Transverse colon (tissue), 4 donors: ENCODE measurements at regions not wholly inside any gene's neighbourhood (a gene's known extent, or its start where the extent isn't known, plus 50 kb on each side); places are given as distances from the start of the nearest gene placed in this dataset.
"Not testable (repeated sequence)": the region's sequence is repeated elsewhere in the genome, so short reads cannot be mapped to it uniquely, and the experiment has no call there.

Experiments
- DNase-seq: peaks from one replicate; pipeline ENCODE4 v3.0.0-alpha.2; 2019
- H3K27ac ChIP-seq, 4 donors: fragments of 200-600 bp; sonication (generic); 2 replicates each; pipeline ENCODE4 v1.5.1; 2016 to 2018; ENCODE audit warnings: inconsistent platforms in 4 of 4
- H3K27me3 ChIP-seq: fragments of 200-600 bp; sonication (generic); 2 replicates; pipeline ENCODE4 v1.5.1; 2017; ENCODE audit warnings: inconsistent platforms
- H3K36me3 ChIP-seq, 4 donors: fragments of 200-600 bp; sonication (generic); 2 replicates each; pipeline ENCODE4 v1.5.1; 2017 to 2019; ENCODE audit warnings: inconsistent platforms in 4 of 4
- H3K4me1 ChIP-seq, 4 donors: fragments of 200-600 bp; sonication (generic); 2 replicates each; pipeline ENCODE4 v1.5.1; 2017 to 2020; ENCODE audit warnings: inconsistent platforms in 4 of 4
- H3K4me3 ChIP-seq, 4 donors: fragments of 200-600 bp; sonication (generic); 1 replicate in 1 of 4; 2 replicates in 3 of 4; pipeline versions ENCODE4 v1.5.1 to v1.6.1; 2017 to 2019; ENCODE audit warnings: inconsistent platforms in 4 of 4
- H3K9me3 ChIP-seq, 2 donors: fragments of 200-600 bp; sonication (generic); 2 replicates each; pipeline ENCODE4 v1.5.1; 2017 to 2019; ENCODE audit warnings: inconsistent platforms in 2 of 2
- EP300 ChIP-seq: sonication (generic); formaldehyde crosslinking; IDR thresholded peaks from one replicate; pipeline ENCODE4 v1.6.1; 2017; ENCODE audit warnings: antibody characterized with exemption, low read depth
- POLR2A ChIP-seq: fragments of 450-650 bp; IDR thresholded peaks from one replicate; pipeline ENCODE4 v1.6.1; 2016; ENCODE audit warnings: antibody characterized with exemption, mild to moderate bottlenecking, moderate library complexity
- POLR2AphosphoS5 ChIP-seq, 3 donors: sonication (generic); formaldehyde crosslinking; IDR thresholded peaks; one replicate each; pipeline ENCODE4 v1.6.1; 2016; ENCODE audit warnings: antibody characterized with exemption in 3 of 3
- WGBS, 2 donors: methylation state at CpG; one replicate each; pipeline ENCODE4 v1.1.5; 2018; ENCODE audit warnings: low coverage in 1 of 2; 5-methylcytosine and 5-hydroxymethylcytosine counted together
- in situ Hi-C, 4 donors: fragments of 200-750 bp; cut with MboI; loops; one replicate each; pipeline versions ENCODE4 v1.15.0 to v1.15.1; 2017; ENCODE audit warnings: low sequenced_read_pairs in 3 of 4, low pct_ligation_motif_present in 1 of 4, low pct_unique_long_range_greater_than_20kb in 1 of 4
- intact Hi-C: fragments of 100-400 bp; cut with DNase I; formaldehyde crosslinking; loops from one replicate; pipeline ENCODE4 v1.15.1; 2023; ENCODE audit warnings: low total_unique reads
- TF ChIP-seq, protein P1 (sequence below), 5 experiments: fragments of 200-600 bp in 3 of 5; fragments of 450-650 bp in 2 of 5; sonication (generic) in 3 of 5; IDR thresholded peaks; 1 replicate in 2 of 5; 2 replicates in 3 of 5; pipeline ENCODE4 v1.5.1; 2016 to 2017; ENCODE audit warnings: antibody characterized with exemption in 5 of 5, inconsistent platforms in 3 of 5, mild to moderate bottlenecking in 2 of 5, moderate library complexity in 1 of 5

GRCh38 chr3:163552659-163552966 lies 1525.7 kb downstream of the SI start:
- TF ChIP-seq EP300 = no peak
- TF ChIP-seq, protein P1, sequence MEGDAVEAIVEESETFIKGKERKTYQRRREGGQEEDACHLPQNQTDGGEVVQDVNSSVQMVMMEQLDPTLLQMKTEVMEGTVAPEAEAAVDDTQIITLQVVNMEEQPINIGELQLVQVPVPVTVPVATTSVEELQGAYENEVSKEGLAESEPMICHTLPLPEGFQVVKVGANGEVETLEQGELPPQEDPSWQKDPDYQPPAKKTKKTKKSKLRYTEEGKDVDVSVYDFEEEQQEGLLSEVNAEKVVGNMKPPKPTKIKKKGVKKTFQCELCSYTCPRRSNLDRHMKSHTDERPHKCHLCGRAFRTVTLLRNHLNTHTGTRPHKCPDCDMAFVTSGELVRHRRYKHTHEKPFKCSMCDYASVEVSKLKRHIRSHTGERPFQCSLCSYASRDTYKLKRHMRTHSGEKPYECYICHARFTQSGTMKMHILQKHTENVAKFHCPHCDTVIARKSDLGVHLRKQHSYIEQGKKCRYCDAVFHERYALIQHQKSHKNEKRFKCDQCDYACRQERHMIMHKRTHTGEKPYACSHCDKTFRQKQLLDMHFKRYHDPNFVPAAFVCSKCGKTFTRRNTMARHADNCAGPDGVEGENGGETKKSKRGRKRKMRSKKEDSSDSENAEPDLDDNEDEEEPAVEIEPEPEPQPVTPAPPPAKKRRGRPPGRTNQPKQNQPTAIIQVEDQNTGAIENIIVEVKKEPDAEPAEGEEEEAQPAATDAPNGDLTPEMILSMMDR (IDR thresholded peaks at IDR 0.05) = no peak
- TF ChIP-seq POLR2AphosphoS5 (IDR thresholded peaks at IDR 0.05) = no peak
- no peak overlapping the region for H3K4me3 ChIP-seq
- H3K36me3 ChIP-seq = no peaks in the 10 kb centered on the region
- in situ Hi-C loops (no loop called here), intact Hi-C loops (no loop called here)
- no peaks in the 10 kb centered on the region for H3K27me3 ChIP-seq
- no peak for DNase-seq
- H3K9me3 ChIP-seq = peaks cover 0 to 6% of the 10 kb centered on the region in 2 donors
- H3K4me1 ChIP-seq = no peaks in the 10 kb centered on the region
- H3K27ac ChIP-seq = no peak overlapping the region
- WGBS, 2 donors = 85 to 89% methylated on average over 6 to 17 of the region's 17 CpGs

- in situ Hi-C loops, H3K27me3 ChIP-seq, DNase-seq, H3K9me3 ChIP-seq, H3K27ac ChIP-seq, H3K36me3 ChIP-seq, H3K4me1 ChIP-seq, H3K4me3 ChIP-seq, intact Hi-C loops: not testable (repeated sequence)
- WGBS, 2 donors = 86% methylated on average over 25 of the region's 37 CpGs; no CpG with 5 or more reads in 1 of the 2 donors
Measured at GRCh38 chr3:163551915-163552658, 1526.2 kb downstream of the SI start.

DNA sequence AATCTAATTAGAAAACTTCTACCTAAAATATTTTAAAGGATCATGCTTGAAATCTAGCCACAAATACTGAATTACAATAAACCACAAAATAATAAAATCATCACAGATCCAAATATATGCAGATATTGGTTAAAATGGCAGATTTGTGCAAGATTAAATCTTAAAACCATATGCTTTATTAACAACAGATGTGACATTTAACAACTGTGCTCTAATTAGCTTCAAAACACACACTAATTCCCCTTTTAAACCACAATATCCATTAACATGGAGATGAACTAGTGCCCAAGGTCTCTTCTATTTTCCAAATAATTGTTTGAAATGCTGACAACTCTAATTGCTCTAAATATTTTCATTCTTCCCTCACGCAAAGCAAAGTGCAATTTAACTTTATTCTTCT lies 1530.3 kb downstream of the SI start:
- in situ Hi-C loops = no loop called here
- Histone ChIP-seq H3K27me3 (no peaks in the 10 kb centered on the region), H3K4me3 (no peak overlapping the region), H3K4me1 (no peaks in the 10 kb centered on the region), H3K9me3 (no peaks in the 10 kb centered on the region), H3K36me3 (no peaks in the 10 kb centered on the region), H3K27ac (no peak overlapping the region)
- TF ChIP-seq POLR2A = no peak
- 45 to 60% methylated on average over 1 of the region's 1 CpG for WGBS, 2 donors
- no peak for DNase-seq
- intact Hi-C loops = no loop called here

DNA sequence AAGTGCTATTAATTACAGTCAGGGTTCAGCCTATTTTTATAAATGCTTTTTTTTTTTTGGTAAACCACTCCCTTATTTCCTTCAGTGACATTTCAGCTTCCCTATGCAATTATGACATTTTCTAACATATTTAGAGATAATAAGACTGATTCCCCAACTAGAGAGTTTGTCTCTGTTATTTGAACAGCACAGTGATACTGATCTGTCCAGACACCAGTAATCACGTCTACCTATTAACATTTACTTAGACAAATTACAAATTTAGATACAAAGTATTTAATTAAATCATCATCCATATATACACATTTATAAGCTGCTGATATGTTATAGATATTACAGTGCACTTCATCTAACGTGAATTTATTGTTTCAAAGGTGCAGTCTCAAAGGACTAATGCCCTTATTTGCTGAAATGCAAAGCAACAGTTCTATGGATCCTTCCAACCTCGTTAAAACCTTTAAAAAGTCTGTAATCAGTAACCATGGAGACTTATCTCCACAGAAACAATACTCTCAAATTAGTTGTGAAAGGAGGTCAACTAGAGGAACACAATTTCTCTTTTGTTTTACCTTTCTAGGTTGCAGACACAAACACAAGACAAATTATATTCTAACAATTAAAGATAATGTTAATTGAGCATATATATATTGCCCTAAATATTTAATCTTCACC lies 1531.1 kb downstream of the SI start:
- in situ Hi-C loops (no loop called here), intact Hi-C loops (no loop called here)
- DNase-seq = no peak
- H3K27ac ChIP-seq = no peak overlapping the region
- H3K4me1 ChIP-seq = no peaks in the 10 kb centered on the region
- no peaks in the 10 kb centered on the region for H3K27me3 ChIP-seq
- no peak overlapping the region for H3K4me3 ChIP-seq
- TF ChIP-seq POLR2AphosphoS5 (IDR thresholded peaks at IDR 0.05) (no peak), POLR2A (no peak), EP300 (no peak)
- TF ChIP-seq, protein P1 (IDR thresholded peaks at IDR 0.05) = no peak
- H3K36me3 ChIP-seq = no peaks in the 10 kb centered on the region
- 41 to 44% methylated on average over 3 of the region's 3 CpGs for WGBS, 2 donors
- H3K9me3 ChIP-seq = no peaks in the 10 kb centered on the region

- H3K4me3 ChIP-seq = no peak overlapping the region
- no peaks in the 10 kb centered on the region for H3K9me3 ChIP-seq
- no peaks in the 10 kb centered on the region for H3K27me3 ChIP-seq
- intact Hi-C loops (no loop called here), in situ Hi-C loops (no loop called here)
- no peak for DNase-seq
- WGBS, 2 donors = 69 to 77% methylated on average over 2 of the region's 2 CpGs
- H3K4me1 ChIP-seq = no peaks in the 10 kb centered on the region
- no peaks in the 10 kb centered on the region for H3K36me3 ChIP-seq
- H3K27ac ChIP-seq = no peak overlapping the region
- TF ChIP-seq, protein P1 (IDR thresholded peaks at IDR 0.05) = no peak
- no peak for TF ChIP-seq EP300
Measured at GRCh38 chr3:163543662-163544061, 1534.6 kb downstream of the SI start.
